SHP77 treated with DMSO at 0.1 percent for 48 hours (cell line): ENCODE measurements at regions not wholly inside any gene's neighbourhood (a gene's known extent, or its start where the extent isn't known, plus 50 kb on each side); places are given as distances from the start of the nearest gene placed in this dataset.

Experiments used
- DNase-seq: peaks from one replicate; lab custom pipeline; 2025; lab: John Stamatoyannopoulos, UW

- DNase-seq = no peak
These were observed 338.5 kb downstream of the CD83 start for GRCh38 chr6:14455876-14456648.

- no peak for DNase-seq
These were observed 339.4 kb downstream of the CD83 start for GRCh38 chr6:14456941-14457340.

- DNase-seq = no peak
These were observed 341.2 kb downstream of the CD83 start for GRCh38 chr6:14458669-14459266.

- no peak for DNase-seq
These were observed 341.7 kb downstream of the CD83 start for GRCh38 chr6:14459315-14459714.

- DNase-seq = no peak
These were observed 343.0 kb downstream of the CD83 start for GRCh38 chr6:14460556-14460955.

- DNase-seq = no peak
These were observed 344.6 kb downstream of the CD83 start for GRCh38 chr6:14462135-14462534.

GRCh38 chr6:14462566-14462965 lies 345.0 kb downstream of the CD83 start:
- no peak for DNase-seq

GRCh38 chr6:14463110-14463509 lies 345.5 kb downstream of the CD83 start:
- DNase-seq = no peak

- DNase-seq = no peak
These were observed 346.5 kb downstream of the CD83 start for GRCh38 chr6:14464055-14464454.

GRCh38 chr6:14464716-14465115 lies 347.1 kb downstream of the CD83 start:
- no peak for DNase-seq

GRCh38 chr6:14466278-14466677 lies 348.7 kb downstream of the CD83 start:
- no peak for DNase-seq

- no peak for DNase-seq
These were observed 350.0 kb downstream of the CD83 start for GRCh38 chr6:14467591-14467990.

- no peak for DNase-seq
These were observed 351.2 kb downstream of the CD83 start for GRCh38 chr6:14468647-14469321.

GRCh38 chr6:14470101-14470500 lies 352.5 kb downstream of the CD83 start:
- no peak for DNase-seq

- DNase-seq = no peak
These were observed 353.1 kb downstream of the CD83 start for GRCh38 chr6:14470671-14471070.

- DNase-seq = no peak
These were observed 354.8 kb downstream of the CD83 start for GRCh38 chr6:14472255-14472985.

- no peak for DNase-seq
These were observed 355.4 kb downstream of the CD83 start for GRCh38 chr6:14472986-14473337.

- DNase-seq = no peak
These were observed 357.2 kb downstream of the CD83 start for GRCh38 chr6:14474816-14475215.

- DNase-seq = no peak
These were observed 357.7 kb downstream of the CD83 start for GRCh38 chr6:14475306-14475705.

GRCh38 chr6:14476793-14477531 lies 359.4 kb downstream of the CD83 start:
- DNase-seq = no peak

GRCh38 chr6:14477559-14477958 lies 360.0 kb downstream of the CD83 start:
- DNase-seq = no peak
